ENCODE measurements at regions not wholly inside any gene's neighbourhood (a gene's known extent, or its start where the extent isn't known, plus 50 kb on each side); places are given as distances from the start of the nearest gene placed in this dataset.

DNA sequence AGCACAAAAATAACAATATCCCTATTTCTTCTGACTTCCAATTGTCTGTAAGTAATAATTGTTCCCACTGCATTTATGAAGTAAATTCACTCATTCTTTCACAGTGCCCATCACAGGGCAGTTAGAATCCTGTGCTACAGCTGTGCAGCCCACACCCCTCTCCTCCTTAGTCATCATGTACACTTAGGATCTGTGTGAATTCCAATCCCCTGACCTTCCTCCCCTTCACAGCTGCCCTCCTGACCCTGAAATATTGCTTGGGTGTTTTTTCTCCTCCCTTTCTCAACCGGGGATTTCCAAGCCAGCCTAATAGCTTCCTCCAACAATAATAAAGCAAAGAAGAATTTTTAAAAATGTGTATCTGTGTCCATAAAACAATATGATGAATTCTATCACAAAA is 91.5 kb upstream of the BEND6 start:
- no peak overlapping the region for H3K27ac ChIP-seq
- TF ChIP-seq, protein P1, sequence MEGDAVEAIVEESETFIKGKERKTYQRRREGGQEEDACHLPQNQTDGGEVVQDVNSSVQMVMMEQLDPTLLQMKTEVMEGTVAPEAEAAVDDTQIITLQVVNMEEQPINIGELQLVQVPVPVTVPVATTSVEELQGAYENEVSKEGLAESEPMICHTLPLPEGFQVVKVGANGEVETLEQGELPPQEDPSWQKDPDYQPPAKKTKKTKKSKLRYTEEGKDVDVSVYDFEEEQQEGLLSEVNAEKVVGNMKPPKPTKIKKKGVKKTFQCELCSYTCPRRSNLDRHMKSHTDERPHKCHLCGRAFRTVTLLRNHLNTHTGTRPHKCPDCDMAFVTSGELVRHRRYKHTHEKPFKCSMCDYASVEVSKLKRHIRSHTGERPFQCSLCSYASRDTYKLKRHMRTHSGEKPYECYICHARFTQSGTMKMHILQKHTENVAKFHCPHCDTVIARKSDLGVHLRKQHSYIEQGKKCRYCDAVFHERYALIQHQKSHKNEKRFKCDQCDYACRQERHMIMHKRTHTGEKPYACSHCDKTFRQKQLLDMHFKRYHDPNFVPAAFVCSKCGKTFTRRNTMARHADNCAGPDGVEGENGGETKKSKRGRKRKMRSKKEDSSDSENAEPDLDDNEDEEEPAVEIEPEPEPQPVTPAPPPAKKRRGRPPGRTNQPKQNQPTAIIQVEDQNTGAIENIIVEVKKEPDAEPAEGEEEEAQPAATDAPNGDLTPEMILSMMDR (IDR thresholded peaks at IDR 0.05; ENCODE audit: low read depth, low read length) = no peak

GRCh38 chr6:56862415-56863175 is 92.3 kb upstream of the BEND6 start:
- H3K27ac ChIP-seq = no peak overlapping the region
- no peak overlapping the region for H3K4me3 ChIP-seq
- no peaks in the 10 kb centered on the region for H3K4me1 ChIP-seq (ENCODE audit: low read depth)
- DNase-seq (ENCODE audit: low read depth in 1 of 2, low spot score in 1 of 2) = peak in 1 of 2 donors; percentile 21
- H3K27me3 ChIP-seq = no peaks in the 10 kb centered on the region
- no peaks in the 10 kb centered on the region for H3K36me3 ChIP-seq
- TF ChIP-seq, protein P1 (IDR thresholded peaks at IDR 0.05; ENCODE audit: low read depth, low read length) = no peak
- no peaks in the 10 kb centered on the region for H3K9me3 ChIP-seq (ENCODE audit: low read depth)

More for the DNA sequence above, 91.5 kb upstream of the BEND6 start:
- Histone ChIP-seq H3K27me3 (no peaks in the 10 kb centered on the region), H3K36me3 (no peaks in the 10 kb centered on the region), H3K4me3 (no peak overlapping the region), H3K9me3 (ENCODE audit: low read depth) (no peaks in the 10 kb centered on the region), H3K4me1 (ENCODE audit: low read depth) (no peaks in the 10 kb centered on the region)
- DNase-seq (ENCODE audit: low read depth in 1 of 2, low spot score in 1 of 2) = peak in 1 of 2 donors; percentile 44

DNA sequence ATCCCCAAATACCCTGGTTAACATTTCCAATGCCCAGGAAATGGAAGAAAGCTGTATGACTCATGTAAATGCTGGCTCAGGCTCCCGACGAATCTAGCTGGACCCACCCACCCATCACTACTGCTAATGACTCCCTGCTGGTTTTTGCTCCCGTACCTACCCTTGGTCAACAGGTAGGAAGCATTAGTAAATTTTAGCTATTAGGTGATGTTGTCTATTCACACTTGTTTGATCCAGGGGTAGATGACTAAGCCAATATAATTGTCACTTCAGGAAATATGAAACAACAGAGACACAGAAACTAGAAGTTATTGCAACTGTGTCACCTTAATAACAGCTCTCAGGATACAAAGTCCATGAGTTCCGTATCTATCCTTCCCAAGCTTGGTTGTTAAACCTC is 94.4 kb upstream of the BEND6 start:
- DNase-seq (ENCODE audit: low read depth in 1 of 2, low spot score in 1 of 2) = peak in 1 of 2 donors; percentile 30
- no peaks in the 10 kb centered on the region for H3K9me3 ChIP-seq (ENCODE audit: low read depth)
- no peaks in the 10 kb centered on the region for H3K36me3 ChIP-seq
- H3K27ac ChIP-seq = no peak overlapping the region
- TF ChIP-seq, protein P1 (IDR thresholded peaks at IDR 0.05; ENCODE audit: low read depth, low read length) = no peak
- H3K4me3 ChIP-seq = no peak overlapping the region
- H3K4me1 ChIP-seq (ENCODE audit: low read depth) = no peaks in the 10 kb centered on the region
- no peaks in the 10 kb centered on the region for H3K27me3 ChIP-seq

DNA sequence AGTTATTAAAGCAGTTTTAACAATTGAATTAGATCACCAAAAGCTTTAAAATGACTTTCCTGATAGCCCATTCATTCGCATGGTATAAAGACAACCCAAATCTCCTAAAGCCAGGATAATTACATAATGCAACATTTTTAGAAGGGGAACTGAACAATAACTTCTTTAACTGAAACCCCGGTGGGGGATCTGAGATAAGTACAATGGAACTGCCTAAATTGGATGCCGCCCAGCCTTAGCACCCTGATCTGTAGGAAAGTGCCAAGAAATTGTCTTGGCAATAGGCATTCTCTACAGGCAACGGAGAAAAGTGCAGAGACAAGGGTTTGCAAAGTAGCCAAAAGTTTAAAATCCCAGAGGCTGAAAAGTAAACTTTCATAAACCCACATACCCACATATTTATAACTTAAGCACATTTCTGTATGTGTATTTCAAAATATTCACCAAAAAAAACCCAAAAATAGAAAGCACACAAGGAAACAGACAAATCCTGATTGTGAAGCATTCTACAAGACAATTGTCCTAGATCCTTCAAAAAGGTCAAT is 98.8 kb upstream of the BEND6 start:
- no peaks in the 10 kb centered on the region for H3K4me1 ChIP-seq (ENCODE audit: low read depth)
- TF ChIP-seq, protein P1 (IDR thresholded peaks at IDR 0.05; ENCODE audit: low read depth, low read length) = no peak
- DNase-seq (ENCODE audit: low read depth in 1 of 2, low spot score in 1 of 2) = peak in 1 of 2 donors; percentile 91
- H3K27me3 ChIP-seq = no peaks in the 10 kb centered on the region
- no peaks in the 10 kb centered on the region for H3K9me3 ChIP-seq (ENCODE audit: low read depth)
- no peak overlapping the region for H3K4me3 ChIP-seq
- no peak overlapping the region for H3K27ac ChIP-seq
- H3K36me3 ChIP-seq = no peaks in the 10 kb centered on the region

GRCh38 chr6:56854086-56854485 is 100.8 kb upstream of the BEND6 start:
- Histone ChIP-seq H3K27me3 (no peaks in the 10 kb centered on the region), H3K4me1 (ENCODE audit: low read depth) (no peaks in the 10 kb centered on the region), H3K4me3 (no peak overlapping the region), H3K27ac (no peak overlapping the region), H3K36me3 (no peaks in the 10 kb centered on the region), H3K9me3 (ENCODE audit: low read depth) (no peaks in the 10 kb centered on the region)
- no peak for DNase-seq (ENCODE audit: low read depth in 1 of 2, low spot score in 1 of 2)
- TF ChIP-seq, protein P1 (IDR thresholded peaks at IDR 0.05; ENCODE audit: low read depth, low read length) = no peak

Data from cardiac muscle cell (in vitro differentiated cells and primary cell).